AG20443 (cell line): ENCODE measurements at regions not wholly inside any gene's neighbourhood (a gene's known extent, or its start where the extent isn't known, plus 50 kb on each side); places are given as distances from the start of the nearest gene placed in this dataset.
"Not testable (repeated sequence)": the region's sequence is repeated elsewhere in the genome, so short reads cannot be mapped to it uniquely, and the experiment has no call there.

Source experiments
- DNase-seq: peaks from one replicate; pipeline ENCODE4 v3.0.0; 2012; ENCODE audit warnings: low spot score, mixed read lengths

GRCh38 chr20:46785958-46786357, 76.5 kb downstream of the SLC2A10 start:
- no peak for DNase-seq

GRCh38 chr20:46786566-46786965, 77.1 kb downstream of the SLC2A10 start:
- no peak for DNase-seq

DNA sequence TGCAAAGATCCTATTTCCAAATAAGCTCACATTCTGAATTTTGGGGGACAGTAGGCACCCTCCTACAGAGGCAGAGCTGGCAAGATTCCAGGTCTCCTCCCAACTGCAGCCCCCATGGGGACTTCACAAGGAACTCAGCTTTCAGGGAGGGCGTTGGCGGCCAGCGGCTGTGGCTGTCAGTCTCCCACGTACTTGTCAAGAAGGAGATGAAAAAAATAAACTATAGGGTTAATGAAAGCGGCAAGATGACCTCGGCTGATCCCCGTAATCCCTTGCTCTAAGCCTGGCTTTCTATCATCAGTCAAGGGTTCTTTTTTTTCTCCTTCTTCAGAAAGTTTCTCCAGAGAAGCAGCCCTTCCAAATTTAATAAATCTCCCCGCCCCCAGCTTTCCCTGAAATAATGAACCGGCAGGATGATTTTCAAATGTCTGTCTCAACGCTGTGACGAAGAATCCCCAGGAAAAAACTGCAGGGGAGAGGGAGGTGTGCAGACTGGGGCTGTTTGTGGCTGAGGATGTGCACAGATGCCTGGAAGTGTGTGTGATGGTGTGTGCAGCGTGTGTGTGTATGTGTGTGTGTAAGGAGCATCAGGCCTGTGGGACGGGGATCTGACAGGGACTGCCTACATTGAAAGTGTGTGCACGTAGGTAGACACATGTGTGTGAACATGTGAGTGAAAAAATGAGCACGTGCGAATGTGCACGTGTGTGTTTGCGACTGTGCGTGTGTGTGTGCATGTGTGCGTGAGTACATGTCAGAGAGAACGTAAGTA, 78.7 kb downstream of the SLC2A10 start:
- peak; percentile 20 for DNase-seq

DNA sequence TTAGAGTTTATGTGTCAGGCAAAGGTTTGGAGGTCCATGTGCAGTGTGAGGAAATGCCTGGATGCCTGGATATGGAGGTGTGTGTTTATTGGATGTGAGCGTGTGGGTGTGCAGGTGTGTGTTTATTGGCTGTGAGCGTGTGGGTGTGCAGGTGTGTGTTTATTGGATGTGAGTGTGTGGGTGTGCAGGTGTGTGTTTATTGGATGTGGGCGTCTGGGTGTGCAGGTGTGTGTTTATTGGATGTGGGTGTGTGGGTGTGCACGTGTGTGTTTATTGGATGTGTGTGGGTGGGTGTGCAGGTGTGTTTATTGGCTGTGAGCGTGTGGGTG, 79.3 kb downstream of the SLC2A10 start:
- not testable (repeated sequence) for DNase-seq

DNA sequence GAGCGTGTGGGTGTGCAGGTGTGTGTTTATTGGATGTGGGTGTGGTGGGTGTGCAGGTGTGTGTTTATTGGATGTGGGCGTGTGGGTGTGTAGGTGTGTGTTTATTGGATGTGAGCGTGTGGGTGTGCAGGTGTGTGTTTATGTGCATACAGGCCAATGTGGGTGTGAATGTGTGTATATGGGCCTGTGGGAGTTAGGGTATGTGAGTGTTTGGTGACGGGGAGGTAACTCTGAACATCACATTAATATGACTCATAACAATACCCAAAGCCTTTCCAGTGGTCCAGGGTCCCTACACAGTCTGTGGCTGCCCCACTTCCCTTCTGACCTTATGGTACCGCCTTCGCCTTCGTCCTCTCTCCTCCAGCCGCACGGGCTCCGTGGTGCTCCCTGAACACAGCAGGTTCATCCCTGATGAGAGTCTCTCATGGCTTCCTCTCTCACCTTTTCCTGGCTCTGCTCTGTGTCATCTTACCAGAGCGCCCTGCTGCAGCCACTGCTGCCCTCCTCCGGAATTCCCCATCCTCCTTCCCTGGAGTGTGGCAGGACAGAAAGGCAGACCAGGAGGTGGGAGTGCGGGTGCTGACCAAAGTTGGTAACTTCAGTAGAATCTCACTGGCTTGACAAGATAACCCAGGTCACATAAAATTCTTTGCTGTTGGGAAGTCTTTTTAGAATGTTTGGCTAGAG, 80.0 kb downstream of the SLC2A10 start:
- no peak for DNase-seq

DNA sequence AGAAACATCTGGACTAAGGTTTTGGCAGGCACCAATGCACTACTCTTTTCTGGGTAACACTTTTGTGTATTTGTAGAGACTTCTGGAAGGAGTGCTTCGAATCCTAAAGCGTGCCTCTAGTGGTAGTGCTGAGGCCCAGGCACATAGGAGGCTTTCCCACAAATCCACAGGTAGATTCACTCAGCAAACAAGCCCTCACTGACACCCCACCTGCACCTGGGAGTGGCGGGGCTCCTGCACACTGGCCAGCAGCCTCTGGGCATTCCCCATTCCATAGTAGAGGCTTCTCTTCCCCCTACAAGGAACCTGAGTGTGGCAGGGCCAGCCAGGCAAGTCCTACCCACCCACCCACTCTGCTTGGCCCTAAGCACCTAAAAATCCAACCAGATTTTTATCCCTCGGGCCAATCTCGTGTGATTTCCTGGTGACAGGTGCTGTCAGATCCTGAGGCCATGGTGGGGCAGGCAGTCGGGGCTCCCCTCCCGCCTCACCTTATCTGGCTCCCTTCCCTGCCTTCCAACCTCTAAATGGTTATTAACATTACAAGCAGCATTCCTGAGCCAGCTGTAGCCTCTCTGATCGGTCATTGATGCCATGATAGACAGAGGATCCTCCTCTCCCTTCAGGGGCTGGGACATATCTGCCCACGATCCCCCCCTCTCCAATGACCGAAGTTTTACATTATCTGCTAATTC, 82.4 kb downstream of the SLC2A10 start:
- no peak for DNase-seq

DNA sequence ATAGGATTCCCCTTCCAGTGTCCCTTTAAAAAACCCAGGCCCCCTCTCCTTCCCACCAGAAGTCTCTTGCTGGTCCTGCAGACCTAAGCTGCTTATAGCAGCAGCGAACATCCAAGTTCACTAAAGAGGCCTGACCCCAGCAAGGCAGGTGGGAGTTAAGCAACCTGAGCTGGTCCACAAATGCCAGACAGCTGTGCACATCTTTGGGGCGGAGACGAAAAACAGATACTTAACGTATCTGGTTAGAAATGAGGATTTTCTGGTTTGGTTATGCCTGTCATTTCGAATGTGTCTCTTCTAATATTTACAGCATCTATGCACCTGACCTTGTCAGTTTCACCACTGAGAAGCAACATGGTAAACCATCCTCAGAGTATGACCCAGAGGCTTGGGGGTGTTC, 87.8 kb downstream of the SLC2A10 start:
- no peak for DNase-seq

DNA sequence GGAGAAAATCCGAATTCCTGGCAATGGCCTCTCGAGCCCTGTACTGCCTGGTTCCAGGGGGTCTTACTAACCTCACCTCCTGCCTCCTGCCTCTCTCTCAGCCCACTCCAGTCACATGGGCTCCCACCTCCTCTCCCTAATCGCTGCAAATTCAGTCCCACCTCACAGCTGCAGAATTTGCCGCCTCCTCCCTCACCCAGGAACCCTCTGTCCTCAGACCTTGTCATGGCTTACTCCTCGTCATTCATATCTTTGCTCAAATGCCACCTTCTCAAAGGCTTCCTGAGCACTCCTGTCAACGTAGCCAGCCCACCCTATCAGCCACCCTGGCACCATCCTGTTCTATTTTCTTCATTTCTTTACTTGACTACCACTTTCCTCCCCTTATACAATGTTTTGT, 89.0 kb downstream of the SLC2A10 start:
- DNase-seq, result no peak

DNA sequence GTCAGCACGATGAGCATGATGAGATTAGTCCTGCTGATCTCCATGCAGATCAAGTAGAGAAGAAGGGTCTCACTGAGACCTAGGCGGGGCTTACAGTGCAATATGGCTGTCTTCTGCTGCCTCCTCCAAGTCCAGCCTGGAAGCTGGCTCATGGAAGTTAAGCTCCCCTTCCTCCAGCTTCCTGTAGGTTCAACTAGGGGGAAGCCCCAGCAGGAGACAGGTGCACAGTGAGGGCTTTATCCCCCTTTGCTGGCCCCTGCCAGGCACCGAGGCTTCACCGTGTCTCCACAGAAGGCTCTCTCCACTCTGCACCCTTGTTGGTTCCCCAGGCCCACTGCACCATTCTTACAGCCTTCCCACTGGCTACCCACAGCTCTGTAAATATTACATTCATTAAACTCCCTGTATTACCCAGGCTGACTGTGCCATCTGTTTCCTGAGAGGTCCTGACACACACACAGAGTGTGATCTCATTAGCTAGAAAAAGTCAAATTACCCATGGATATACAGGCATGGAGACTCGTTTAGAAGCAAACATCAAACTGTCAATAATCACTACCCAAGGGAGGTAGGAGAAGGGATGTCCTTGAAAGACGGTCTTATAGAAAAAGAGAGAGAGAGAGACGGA, 90.4 kb downstream of the SLC2A10 start:
- DNase-seq, result no peak

DNA sequence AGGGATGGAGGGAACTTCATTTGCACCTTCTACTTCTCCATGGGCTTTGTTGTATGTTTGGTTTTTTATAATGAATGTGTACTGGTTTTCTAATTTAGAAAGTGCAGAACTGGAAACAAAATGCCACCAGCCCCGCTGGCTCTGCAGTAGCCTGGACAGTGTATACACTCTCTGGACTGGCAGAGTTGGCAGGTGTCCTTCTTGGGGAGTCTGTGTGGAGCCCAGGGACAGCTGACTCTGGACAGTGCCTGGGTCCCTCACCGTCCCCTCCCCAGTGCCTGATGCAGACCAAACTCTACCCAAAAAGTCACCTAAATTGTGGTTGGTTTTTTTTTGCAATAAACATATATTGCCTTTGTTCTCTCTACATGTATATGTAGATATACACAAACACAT, 91.0 kb downstream of the SLC2A10 start:
- no peak for DNase-seq

GRCh38 chr20:46801003-46801702, 91.7 kb downstream of the SLC2A10 start:
- no peak for DNase-seq

- DNase-seq, result no peak
Measured at GRCh38 chr20:46802722-46803121, 91.9 kb upstream of the EYA2 start.

DNA sequence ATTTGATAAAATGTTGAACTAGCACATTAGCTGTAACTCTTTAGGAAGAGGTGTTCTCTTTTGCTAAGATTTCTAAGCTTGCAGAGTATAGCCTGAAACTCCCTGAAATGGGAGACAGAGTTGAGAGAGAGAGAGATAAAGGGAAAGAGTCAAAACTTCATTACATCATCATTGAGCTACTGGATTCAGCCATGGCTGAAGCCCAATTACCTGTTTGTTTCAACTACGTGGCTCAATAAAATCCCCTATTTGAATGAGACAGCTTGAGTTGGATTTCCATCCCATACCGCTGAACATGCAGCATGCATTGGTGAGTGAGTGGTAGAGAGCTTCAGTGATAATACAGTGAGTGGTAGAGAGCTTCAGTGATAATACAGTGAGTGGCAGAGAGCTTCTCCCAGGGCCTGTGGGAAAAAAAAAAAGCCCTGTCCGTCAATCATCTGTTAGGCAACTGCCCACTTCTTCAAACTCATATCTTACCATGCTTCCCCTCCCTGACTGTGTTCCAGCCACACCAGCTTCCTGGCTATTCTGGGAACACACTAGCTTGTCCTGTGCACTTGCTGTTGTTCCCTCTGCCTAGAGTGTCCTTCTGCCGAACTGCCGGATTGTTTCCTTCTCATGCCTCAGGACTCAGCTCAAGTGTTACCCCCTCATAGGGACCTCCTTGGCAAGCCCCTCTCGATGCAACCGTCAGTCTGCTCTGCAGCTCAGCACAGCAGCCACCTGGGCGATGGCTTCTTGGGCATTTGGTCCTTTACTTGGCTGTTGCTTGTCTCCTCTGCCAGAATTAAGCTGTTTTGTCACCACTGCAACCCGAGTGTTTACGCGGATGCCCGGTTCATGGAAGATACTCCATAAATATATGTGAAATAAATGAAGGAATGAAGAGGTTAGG, 91.3 kb upstream of the EYA2 start:
- DNase-seq, result no peak

DNA sequence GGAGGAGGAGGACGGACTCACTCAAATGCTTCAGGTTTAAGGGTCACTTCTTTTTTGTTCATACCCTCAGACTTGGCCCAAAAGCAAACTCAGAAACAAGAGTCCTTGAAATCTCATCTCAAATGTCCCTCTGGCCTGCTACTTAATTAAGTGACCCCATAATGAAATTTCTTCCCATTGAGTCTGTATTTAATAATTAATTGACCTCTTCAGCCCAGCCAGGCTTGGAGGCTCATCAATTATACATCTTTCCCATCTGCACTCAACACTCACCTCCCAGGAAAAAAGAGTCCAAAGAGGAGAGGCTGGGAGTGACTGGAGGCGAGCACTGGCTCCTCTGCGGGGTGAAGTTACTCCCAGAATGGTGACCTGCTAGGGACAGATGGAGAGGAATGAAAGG, 90.5 kb upstream of the EYA2 start:
- DNase-seq, result no peak

GRCh38 chr20:46805836-46806235, 88.8 kb upstream of the EYA2 start:
- DNase-seq, result no peak

GRCh38 chr20:46807998-46808397, 86.6 kb upstream of the EYA2 start:
- DNase-seq, result no peak

- DNase-seq, result no peak
Measured at GRCh38 chr20:46808565-46808964, 86.1 kb upstream of the EYA2 start.

- no peak for DNase-seq
Measured at GRCh38 chr20:46809706-46810360, 84.8 kb upstream of the EYA2 start.

DNA sequence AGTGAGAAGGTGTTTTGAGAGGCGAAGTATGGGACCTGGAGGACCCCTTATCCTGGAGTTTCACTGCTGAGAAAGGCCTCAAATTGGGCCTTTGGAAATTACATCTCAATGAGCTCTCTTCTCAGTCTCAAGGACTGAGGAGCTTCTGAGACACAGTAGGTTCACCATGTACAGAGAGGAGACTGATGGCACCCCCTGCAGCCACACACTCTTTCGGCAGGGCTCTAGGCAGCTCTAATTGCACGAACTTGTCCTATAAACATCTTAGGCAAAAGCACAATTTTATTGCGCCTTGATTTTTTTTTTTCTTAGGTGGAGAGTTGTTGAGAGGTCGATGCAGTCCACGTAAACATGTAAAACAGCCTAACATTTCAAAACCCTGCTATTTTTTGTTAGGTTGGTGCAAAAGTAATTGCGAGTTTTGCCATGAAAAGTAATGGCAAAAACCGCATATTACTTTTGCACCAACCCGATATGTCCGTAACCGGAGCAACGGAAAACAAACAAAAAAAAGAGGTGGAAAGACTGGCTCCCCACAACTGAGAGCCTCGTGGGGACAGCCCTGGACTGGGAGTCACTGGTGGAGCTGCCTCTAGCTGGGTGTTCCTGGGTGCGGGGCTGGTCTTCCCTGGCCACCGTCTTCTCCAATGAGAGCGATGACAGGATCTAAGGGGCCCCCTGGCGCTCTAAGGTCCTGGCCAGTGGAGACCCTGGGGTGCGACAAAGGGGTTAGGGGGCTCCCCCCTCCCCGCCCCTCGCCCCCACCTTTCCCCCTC, 84.0 kb upstream of the EYA2 start:
- DNase-seq, result no peak
